HepG2 (cell line): ENCODE measurements at regions not wholly inside any gene's neighbourhood (a gene's known extent, or its start where the extent isn't known, plus 50 kb on each side); places are given as distances from the start of the nearest gene placed in this dataset.

Experiments
- ATAC-seq: fragments of 200-7000 bp; cut with Tn5 transposase; 3 replicates; pipeline ENCODE4 v1.9.1; 2020; ENCODE audit warnings: mild to moderate bottlenecking, moderate library complexity
- BruUV-seq: library from RNA; stranded (reverse); fragments of 400-500 nt; replicated peaks from 2 replicates; lab custom pipeline; 2021; lab: Mats Ljungman, UMichigan
- CTCF ChIA-PET: fragments of 300-600 bp; formaldehyde crosslinking; extraction: SDS; loops from one replicate; lab custom pipeline; 2021; ENCODE audit warnings: low total read pairs, inconsistent platforms, low intra/inter-chr PET ratio; lab: Yijun Ruan, JAX
- POLR2A ChIA-PET: fragments of 350-600 bp; sonication (Branson Sonifier 250); formaldehyde crosslinking; loops from one replicate; lab custom pipeline; 2020; ENCODE audit warnings: antibody characterized with exemption, inconsistent platforms; lab: Yijun Ruan, JAX
- DNase-seq: peaks from one replicate; pipeline ENCODE4 v3.0.0-alpha.2; 2015; ENCODE audit warnings: low spot score
- FAIRE-seq: peaks from 3 replicates; lab custom pipeline; 2011; peaks lifted over from hg19 to GRCh38; lab: Jason Lieb, UNC
- H2AFZ ChIP-seq: one replicate; pipeline ENCODE4 v1.6.1; 2011; ENCODE audit warnings: low read length, inconsistent platforms
- H3K27ac ChIP-seq: fragments of 300-600 bp; 3 replicates; pipeline ENCODE4 v1.8.0; 2011; ENCODE audit warnings: mixed run types, mild to moderate bottlenecking, mixed read lengths, low read length, inconsistent platforms; ENCODE audit not compliant: insufficient read depth; ENCODE audit errors: extremely low read length
- H3K27me3 ChIP-seq, 2 experiments: fragments of 200-600 bp in 1 of 2; 2 replicates in 1 of 2; 3 replicates in 1 of 2; pipeline versions ENCODE4 v1.6.0 to v1.8.0; 2011; ENCODE audit warnings: low read length in 2 of 2, mild to moderate bottlenecking in 2 of 2, moderate library complexity in 2 of 2, inconsistent platforms in 1 of 2; ENCODE audit not compliant: insufficient read depth in 2 of 2, control insufficient read depth in 1 of 2
- H3K36me3 ChIP-seq, 2 experiments: fragments of 200-600 bp in 1 of 2; replicated peaks in 1 of 2; 2 replicates in 1 of 2; 3 replicates in 1 of 2; pipeline versions ENCODE4 v1.5.1 to v1.8.0; 2011; ENCODE audit warnings: low read length in 2 of 2, inconsistent platforms in 1 of 2; ENCODE audit not compliant: insufficient read depth in 2 of 2, control insufficient read depth in 1 of 2
- H3K4me1 ChIP-seq: 2 replicates; pipeline ENCODE4 v1.5.1; 2012; ENCODE audit warnings: low read length, inconsistent platforms; ENCODE audit not compliant: insufficient read depth
- H3K4me2 ChIP-seq: 2 replicates; pipeline ENCODE4 v1.6.0; 2011; ENCODE audit warnings: low read depth, low read length, inconsistent platforms
- H3K4me3 ChIP-seq, 3 experiments: fragments of 200-600 bp in 1 of 3; sonication (generic), shearing (Covaris generic) in 1 of 3; replicated peaks in 1 of 3; 2 replicates each; pipeline ENCODE4 v1.5.1; 2011 to 2016; ENCODE audit warnings: low read length in 3 of 3, inconsistent platforms in 2 of 3, low read depth in 2 of 3, mild to moderate bottlenecking in 2 of 3, control low read depth in 1 of 3, mixed read lengths in 1 of 3; ENCODE audit not compliant: insufficient read depth in 1 of 3
- H3K79me2 ChIP-seq: one replicate; pipeline ENCODE4 v1.6.1; 2011; ENCODE audit warnings: low read length, inconsistent platforms; ENCODE audit not compliant: insufficient read depth
- H3K9ac ChIP-seq: 2 replicates; pipeline ENCODE4 v1.6.0; 2011; ENCODE audit warnings: mild to moderate bottlenecking, low read depth, low read length, inconsistent platforms; ENCODE audit not compliant: insufficient read depth
- H3K9me3 ChIP-seq: 2 replicates; pipeline ENCODE4 v1.5.1; 2012; ENCODE audit warnings: mild to moderate bottlenecking, low read length
- H4K20me1 ChIP-seq: 2 replicates; pipeline ENCODE4 v1.6.0; 2011; ENCODE audit warnings: inconsistent platforms, mild to moderate bottlenecking, low read length, moderate library complexity; ENCODE audit not compliant: insufficient read depth
- HINFP ChIP-seq: sonication (generic); formaldehyde crosslinking; IDR thresholded peaks from 2 replicates; pipeline ENCODE4 v1.4.0; 2020; ENCODE audit warnings: low read depth, mild to moderate bottlenecking, missing genetic modification reagents
- KMT2B ChIP-seq: IDR thresholded peaks from 2 replicates; pipeline ENCODE4 v1.6.1; 2016; ENCODE audit warnings: missing genetic modification reagents, missing compliant biosample characterization
- MYNN ChIP-seq: sonication (generic); formaldehyde crosslinking; IDR thresholded peaks from 2 replicates; pipeline ENCODE4 v1.4.0; 2020; ENCODE audit warnings: mild to moderate bottlenecking, low read depth, missing genetic modification reagents
- TEAD3 ChIP-seq: optimal IDR thresholded peaks from 2 replicates; pipeline ENCODE3; 2016; ENCODE audit warnings: borderline replicate concordance
- UBTF ChIP-seq: sonication (generic); formaldehyde crosslinking; IDR thresholded peaks from 2 replicates; pipeline ENCODE4 v1.4.0; 2020; ENCODE audit warnings: mild to moderate bottlenecking, missing genetic modification reagents
- ZSCAN29 ChIP-seq: sonication (generic); formaldehyde crosslinking; conservative IDR thresholded peaks from 2 replicates; pipeline ENCODE4 v1.4.0; 2020; ENCODE audit warnings: mild to moderate bottlenecking, missing genetic modification reagents
- WGBS: methylation state at CpG from one replicate; pipeline ENCODE4 v1.1.6; 2017; ENCODE audit warnings: low lambda C conversion rate; 5-methylcytosine and 5-hydroxymethylcytosine counted together
- in situ Hi-C: cut with HindIII; loops from 2 replicates; pipeline ENCODE4 v1.10.0; 2017; ENCODE audit warnings: low pct_unique_long_range_greater_than_20kb; ENCODE audit not compliant: extremely low pct_ligation_motif_present
- intact Hi-C: fragments of 100-400 bp; cut with micrococcal nuclease; formaldehyde crosslinking; loops from one replicate; pipeline ENCODE4 v1.10.0; 2022; ENCODE audit not compliant: unreplicated experiment
- TF ChIP-seq, protein P1 (sequence below): sonication (generic); formaldehyde crosslinking; IDR thresholded peaks from 2 replicates; pipeline ENCODE4 v1.8.0; 2022; ENCODE audit warnings: mild to moderate bottlenecking, missing genetic modification reagents, moderate library complexity

- ChIA-PET POLR2A (no interaction called here), CTCF (no interaction called here)
- Histone ChIP-seq H3K9ac (no peak overlapping the region), H3K4me3 (no peak overlapping the region), H3K27me3 (peaks cover 0 to 19% of the 10 kb centered on the region in 2 experiments; a peak in 2 of 5 replicates), H3K79me2 (no peaks in the 10 kb centered on the region), H3K4me2 (no peak overlapping the region), H3K27ac (no peak overlapping the region), H4K20me1 (no peaks in the 10 kb centered on the region), H3K4me1 (no peaks in the 10 kb centered on the region), H3K36me3 (no peaks in the 10 kb centered on the region), H2AFZ (no peak overlapping the region), H3K9me3 (no peaks in the 10 kb centered on the region)
- 32% methylated on average over 7 of the region's 7 CpGs for WGBS
- ATAC-seq (no peak), DNase-seq (no peak), FAIRE-seq (no peak)
- intact Hi-C loops (no loop called here), in situ Hi-C loops (no loop called here)
- no TSS peak for BruUV-seq
- no peak for TF ChIP-seq HINFP
- no peak for TF ChIP-seq TEAD3 (CRISPR knock-in tag)
- TF ChIP-seq UBTF, result no peak
- TF ChIP-seq, protein P1, sequence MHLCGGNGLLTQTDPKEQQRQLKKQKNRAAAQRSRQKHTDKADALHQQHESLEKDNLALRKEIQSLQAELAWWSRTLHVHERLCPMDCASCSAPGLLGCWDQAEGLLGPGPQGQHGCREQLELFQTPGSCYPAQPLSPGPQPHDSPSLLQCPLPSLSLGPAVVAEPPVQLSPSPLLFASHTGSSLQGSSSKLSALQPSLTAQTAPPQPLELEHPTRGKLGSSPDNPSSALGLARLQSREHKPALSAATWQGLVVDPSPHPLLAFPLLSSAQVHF (CRISPR knock-in tag), result no peak
- TF ChIP-seq MYNN (CRISPR knock-in tag), result no peak
- no peak for TF ChIP-seq ZSCAN29 (CRISPR knock-in tag)
- no peak for TF ChIP-seq KMT2B (CRISPR knock-in tag)
These were observed 243.8 kb downstream of the ADGRD1 start for GRCh38 chr12:131197490-131197889.
